GM13977 (cell line): ENCODE measurements at regions not wholly inside any gene's neighbourhood (a gene's known extent, or its start where the extent isn't known, plus 50 kb on each side); places are given as distances from the start of the nearest gene placed in this dataset.

Experiments
- DNase-seq: peaks from one replicate; pipeline ENCODE4 v3.0.0; 2012; ENCODE audit warnings: low spot score
- CTCF ChIP-seq: IDR thresholded peaks from 2 replicates; pipeline ENCODE4 v1.5.1; 2012; ENCODE audit warnings: mild to moderate bottlenecking, control low read depth; ENCODE audit not compliant: insufficient read depth; ENCODE audit errors: extremely low read depth, missing control alignments
- in situ Hi-C: fragments of 300-500 bp; cut with MboI; formaldehyde crosslinking; loops from one replicate; pipeline ENCODE4 v1.12.0; 2022; ENCODE audit warnings: low sequenced_read_pairs, low pct_unique_long_range_greater_than_20kb, mixed read lengths, inconsistent platforms; ENCODE audit not compliant: unreplicated experiment

- DNase-seq: no peak
- TF ChIP-seq CTCF: no peak
- in situ Hi-C loops: no loop called here
These were observed 220.3 kb downstream of the KTN1 start for GRCh38 chr14:55800156-55800785.

- in situ Hi-C loops: no loop called here
- DNase-seq: no peak
- TF ChIP-seq CTCF: no peak
These were observed 221.1 kb downstream of the KTN1 start for GRCh38 chr14:55801121-55801520.

- no peak for DNase-seq
- no peak for TF ChIP-seq CTCF
- in situ Hi-C loops: no loop called here
These were observed 223.2 kb downstream of the KTN1 start for GRCh38 chr14:55802986-55803872.

GRCh38 chr14:55803873-55804553 is 224.0 kb downstream of the KTN1 start:
- DNase-seq: no peak
- in situ Hi-C loops: no loop called here

GRCh38 chr14:55805250-55805649 is 225.2 kb downstream of the KTN1 start:
- in situ Hi-C loops: no loop called here
- DNase-seq: no peak
- no peak for TF ChIP-seq CTCF

More at GRCh38 chr14:55803873-55804553, 224.0 kb downstream of the KTN1 start:
- no peak for TF ChIP-seq CTCF

GRCh38 chr14:55807053-55807880 is 227.3 kb downstream of the KTN1 start:
- no peak for TF ChIP-seq CTCF
- DNase-seq: no peak
- in situ Hi-C loops: no loop called here
